Muscle of back (tissue), 3 donors: ENCODE measurements at regions not wholly inside any gene's neighbourhood (a gene's known extent, or its start where the extent isn't known, plus 50 kb on each side); places are given as distances from the start of the nearest gene placed in this dataset.
A peak's percentile ranks its signal among the peaks of the same experiment; 100 is the strongest.
"Not testable (repeated sequence)": the region's sequence is repeated elsewhere in the genome, so short reads cannot be mapped to it uniquely, and the experiment has no call there.

ENCODE experiments used
- DNase-seq, 3 donors: peaks; one replicate each; pipeline versions ENCODE4 v3.0.0 to v3.0.0-alpha.2; 2013

GRCh38 chr2:12442476-12442847 lies 274.3 kb upstream of the TRIB2 start:
- DNase-seq, result no peak

- no peak for DNase-seq
Measured at GRCh38 chr2:12448846-12449505, 267.8 kb upstream of the TRIB2 start.

GRCh38 chr2:12451726-12452125 lies 265.0 kb upstream of the TRIB2 start:
- no peak for DNase-seq

- peak in 2 of 3 donors; percentile 47 to 55 for DNase-seq
Measured at GRCh38 chr2:12452185-12452584, 264.6 kb upstream of the TRIB2 start.

- DNase-seq, result no peak
Measured at GRCh38 chr2:12453731-12454130, 263.0 kb upstream of the TRIB2 start.

GRCh38 chr2:12455661-12456060 lies 261.1 kb upstream of the TRIB2 start:
- DNase-seq, result peak in 1 of 3 donors; percentile 61

GRCh38 chr2:12456293-12457106 lies 260.2 kb upstream of the TRIB2 start:
- peak; percentile 72 to 91 (median 76) for DNase-seq

- no peak for DNase-seq
Measured at GRCh38 chr2:12457831-12458230, 258.9 kb upstream of the TRIB2 start.

- no peak for DNase-seq
Measured at GRCh38 chr2:12463189-12463588, 253.5 kb upstream of the TRIB2 start.

GRCh38 chr2:12465631-12466135 lies 251.1 kb upstream of the TRIB2 start:
- DNase-seq, result peak in 1 of 3 donors; percentile 57

- no peak for DNase-seq
Measured at GRCh38 chr2:12467303-12467702, 249.4 kb upstream of the TRIB2 start.

- DNase-seq, result peak; percentile 37 to 84 (median 53)
Measured at GRCh38 chr2:12469141-12469561, 247.6 kb upstream of the TRIB2 start.

GRCh38 chr2:12472265-12472664 lies 244.5 kb upstream of the TRIB2 start:
- not testable (repeated sequence) for DNase-seq

GRCh38 chr2:12478151-12479064 lies 238.3 kb upstream of the TRIB2 start:
- no peak for DNase-seq

GRCh38 chr2:12479065-12479601 lies 237.6 kb upstream of the TRIB2 start:
- no peak for DNase-seq

GRCh38 chr2:12484536-12485115 lies 232.1 kb upstream of the TRIB2 start:
- peak in 1 of 3 donors; percentile 52 for DNase-seq

GRCh38 chr2:12486205-12487118 lies 230.3 kb upstream of the TRIB2 start:
- no peak for DNase-seq

- DNase-seq, result no peak
Measured at GRCh38 chr2:12487253-12488004, 229.3 kb upstream of the TRIB2 start.
